ENCODE measurements at regions not wholly inside any gene's neighbourhood (a gene's known extent, or its start where the extent isn't known, plus 50 kb on each side); places are given as distances from the start of the nearest gene placed in this dataset.

- FAIRE-seq (no peak), DNase-seq (ENCODE audit: insufficient read length, low spot score) (no peak)
- TF ChIP-seq, protein P1, sequence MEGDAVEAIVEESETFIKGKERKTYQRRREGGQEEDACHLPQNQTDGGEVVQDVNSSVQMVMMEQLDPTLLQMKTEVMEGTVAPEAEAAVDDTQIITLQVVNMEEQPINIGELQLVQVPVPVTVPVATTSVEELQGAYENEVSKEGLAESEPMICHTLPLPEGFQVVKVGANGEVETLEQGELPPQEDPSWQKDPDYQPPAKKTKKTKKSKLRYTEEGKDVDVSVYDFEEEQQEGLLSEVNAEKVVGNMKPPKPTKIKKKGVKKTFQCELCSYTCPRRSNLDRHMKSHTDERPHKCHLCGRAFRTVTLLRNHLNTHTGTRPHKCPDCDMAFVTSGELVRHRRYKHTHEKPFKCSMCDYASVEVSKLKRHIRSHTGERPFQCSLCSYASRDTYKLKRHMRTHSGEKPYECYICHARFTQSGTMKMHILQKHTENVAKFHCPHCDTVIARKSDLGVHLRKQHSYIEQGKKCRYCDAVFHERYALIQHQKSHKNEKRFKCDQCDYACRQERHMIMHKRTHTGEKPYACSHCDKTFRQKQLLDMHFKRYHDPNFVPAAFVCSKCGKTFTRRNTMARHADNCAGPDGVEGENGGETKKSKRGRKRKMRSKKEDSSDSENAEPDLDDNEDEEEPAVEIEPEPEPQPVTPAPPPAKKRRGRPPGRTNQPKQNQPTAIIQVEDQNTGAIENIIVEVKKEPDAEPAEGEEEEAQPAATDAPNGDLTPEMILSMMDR (IDR thresholded peaks at IDR 0.05; ENCODE audit: insufficient read depth, missing control alignments) = no peak
Measured at GRCh38 chr7:116083796-116084195, 53.2 kb upstream of the TFEC start.

DNA sequence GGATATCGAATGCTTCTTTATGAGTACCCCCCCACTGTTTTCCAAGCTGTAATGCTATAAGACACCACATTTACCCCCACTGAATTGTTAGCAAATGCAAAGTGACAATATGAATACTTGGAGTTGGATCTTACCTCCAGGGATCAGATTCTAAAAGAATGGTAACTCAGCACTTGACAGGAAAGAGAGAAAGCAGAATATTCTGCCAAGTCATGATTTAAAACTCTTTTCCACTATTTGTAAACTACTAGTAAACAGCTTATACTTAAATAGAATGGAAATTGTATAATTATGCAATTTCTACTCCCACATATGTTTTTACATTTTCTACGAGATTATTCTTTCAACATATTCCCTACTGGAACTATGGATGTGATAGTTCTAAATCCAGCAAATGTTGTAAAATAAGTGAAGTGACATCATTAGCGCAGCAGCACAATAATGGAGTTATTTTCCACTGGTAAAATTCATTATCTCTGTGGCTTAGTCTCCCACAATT lies 56.0 kb upstream of the TFEC start:
- DNase-seq (ENCODE audit: insufficient read length, low spot score) (no peak), FAIRE-seq (no peak)
- TF ChIP-seq, protein P1 (IDR thresholded peaks at IDR 0.05; ENCODE audit: insufficient read depth, missing control alignments) = no peak

- DNase-seq (ENCODE audit: insufficient read length, low spot score) (no peak), FAIRE-seq (no peak)
- TF ChIP-seq, protein P1 (IDR thresholded peaks at IDR 0.05; ENCODE audit: insufficient read depth, missing control alignments) = no peak
Measured at GRCh38 chr7:116087291-116087690, 56.7 kb upstream of the TFEC start.

- TF ChIP-seq, protein P1 (IDR thresholded peaks at IDR 0.05; ENCODE audit: insufficient read depth, missing control alignments) = no peak
- no peak for DNase-seq (ENCODE audit: insufficient read length, low spot score)
- no peak for FAIRE-seq
Measured at GRCh38 chr7:116087984-116088383, 57.4 kb upstream of the TFEC start.

DNA sequence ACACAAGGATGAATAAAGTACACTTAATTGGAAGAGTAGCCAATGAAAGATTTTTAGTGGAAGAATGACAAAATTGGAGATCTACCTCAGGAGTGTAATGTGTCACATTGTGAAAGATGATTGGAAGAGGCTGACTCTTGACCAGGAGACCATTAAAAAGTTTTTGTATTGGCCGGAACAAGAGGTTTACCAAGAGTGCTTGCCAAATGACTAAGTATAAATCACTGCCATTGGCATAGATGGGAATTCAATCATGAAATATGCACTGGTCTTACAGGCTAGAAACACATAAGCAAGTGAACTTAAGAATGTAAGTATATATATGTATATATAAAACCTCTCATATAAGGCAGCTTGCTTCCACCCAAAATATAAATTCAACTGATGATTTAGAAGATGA lies 58.7 kb upstream of the TFEC start:
- TF ChIP-seq, protein P1 (IDR thresholded peaks at IDR 0.05; ENCODE audit: insufficient read depth, missing control alignments) = no peak
- DNase-seq (ENCODE audit: insufficient read length, low spot score) = no peak
- FAIRE-seq = no peak

DNA sequence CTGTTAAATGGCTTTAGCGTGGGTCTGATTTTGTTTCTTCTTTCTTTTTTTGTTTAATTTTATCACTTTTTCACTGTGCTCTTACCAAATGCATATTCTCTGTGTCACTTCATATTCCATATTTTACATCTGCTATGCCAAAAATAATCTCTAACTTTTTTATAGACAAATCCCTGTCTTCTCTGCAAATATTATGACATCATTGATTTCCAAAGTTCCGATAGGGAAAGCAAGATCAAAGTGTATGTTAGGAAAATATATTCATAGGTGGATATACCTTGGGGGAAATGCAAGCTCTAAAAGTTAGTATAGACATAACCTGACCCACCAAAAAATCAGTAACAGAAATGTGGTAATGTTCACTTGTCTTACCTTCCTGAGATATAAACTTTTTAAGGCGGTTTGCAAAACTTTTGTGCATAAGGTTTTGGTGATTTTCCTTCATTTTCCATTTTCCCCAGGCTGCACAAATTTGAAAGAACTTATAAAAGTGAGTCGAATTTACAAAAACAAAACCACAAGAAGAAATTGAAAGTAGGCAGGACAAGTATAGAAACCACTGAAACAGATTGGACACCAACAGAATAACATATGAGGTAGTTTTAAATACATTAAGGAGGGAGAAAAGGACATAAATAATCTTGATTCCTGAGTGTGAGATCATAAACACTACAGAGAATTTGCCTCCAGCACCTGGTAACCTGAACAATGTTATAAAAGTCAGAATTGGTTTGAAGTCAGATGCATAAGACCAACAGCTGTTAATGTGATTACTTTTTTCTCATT lies 63.1 kb upstream of the TFEC start:
- FAIRE-seq (no peak), DNase-seq (ENCODE audit: insufficient read length, low spot score) (no peak)
- TF ChIP-seq, protein P1 (IDR thresholded peaks at IDR 0.05; ENCODE audit: insufficient read depth, missing control alignments) = no peak

- TF ChIP-seq, protein P1 (IDR thresholded peaks at IDR 0.05; ENCODE audit: insufficient read depth, missing control alignments) = no peak
- no peak for DNase-seq (ENCODE audit: insufficient read length, low spot score)
- no peak for FAIRE-seq
Measured at GRCh38 chr7:116095396-116095795, 64.8 kb upstream of the TFEC start.

Data from D721Med (cell line).